ENCODE measurements at regions not wholly inside any gene's neighbourhood (a gene's known extent, or its start where the extent isn't known, plus 50 kb on each side); places are given as distances from the start of the nearest gene placed in this dataset.

GRCh38 chr5:27900761-27901160 is 862.4 kb upstream of the CDH9 start:
- DNase-seq (ENCODE audit: low spot score) = no peak
- in situ Hi-C loops (cut with MboI; ENCODE audit: low sequenced_read_pairs, unreplicated experiment) = no loop called here
- TF ChIP-seq, protein P1, sequence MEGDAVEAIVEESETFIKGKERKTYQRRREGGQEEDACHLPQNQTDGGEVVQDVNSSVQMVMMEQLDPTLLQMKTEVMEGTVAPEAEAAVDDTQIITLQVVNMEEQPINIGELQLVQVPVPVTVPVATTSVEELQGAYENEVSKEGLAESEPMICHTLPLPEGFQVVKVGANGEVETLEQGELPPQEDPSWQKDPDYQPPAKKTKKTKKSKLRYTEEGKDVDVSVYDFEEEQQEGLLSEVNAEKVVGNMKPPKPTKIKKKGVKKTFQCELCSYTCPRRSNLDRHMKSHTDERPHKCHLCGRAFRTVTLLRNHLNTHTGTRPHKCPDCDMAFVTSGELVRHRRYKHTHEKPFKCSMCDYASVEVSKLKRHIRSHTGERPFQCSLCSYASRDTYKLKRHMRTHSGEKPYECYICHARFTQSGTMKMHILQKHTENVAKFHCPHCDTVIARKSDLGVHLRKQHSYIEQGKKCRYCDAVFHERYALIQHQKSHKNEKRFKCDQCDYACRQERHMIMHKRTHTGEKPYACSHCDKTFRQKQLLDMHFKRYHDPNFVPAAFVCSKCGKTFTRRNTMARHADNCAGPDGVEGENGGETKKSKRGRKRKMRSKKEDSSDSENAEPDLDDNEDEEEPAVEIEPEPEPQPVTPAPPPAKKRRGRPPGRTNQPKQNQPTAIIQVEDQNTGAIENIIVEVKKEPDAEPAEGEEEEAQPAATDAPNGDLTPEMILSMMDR (IDR thresholded peaks at IDR 0.05; ENCODE audit: borderline replicate concordance, control extremely low read depth, extremely low read depth, insufficient read depth, missing control alignments) = no peak

- TF ChIP-seq, protein P1 (IDR thresholded peaks at IDR 0.05; ENCODE audit: borderline replicate concordance, control extremely low read depth, extremely low read depth, insufficient read depth, missing control alignments) = no peak
- in situ Hi-C loops (cut with MboI; ENCODE audit: low sequenced_read_pairs, unreplicated experiment) = no loop called here
- no peak for DNase-seq (ENCODE audit: low spot score)
These were observed 837.7 kb upstream of the CDH9 start for GRCh38 chr5:27876071-27876470.

DNA sequence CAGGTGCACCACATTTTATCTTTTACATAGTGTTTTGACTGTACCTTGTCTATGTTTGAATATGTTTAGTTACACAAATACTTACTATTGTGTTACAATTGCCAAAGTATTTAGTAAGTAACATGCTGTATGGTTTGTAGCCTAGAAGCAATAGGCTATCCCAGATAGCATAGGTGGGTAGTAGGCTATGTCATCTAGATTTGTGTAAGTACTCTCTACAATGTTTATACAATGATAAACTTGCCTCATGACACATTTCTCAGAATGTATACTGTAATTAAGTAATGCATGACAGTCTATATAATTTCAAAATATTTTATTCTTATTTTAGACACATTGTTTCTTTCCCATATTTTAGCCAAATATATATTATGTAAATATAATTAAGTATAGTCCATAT is 836.8 kb upstream of the CDH9 start:
- TF ChIP-seq, protein P1 (IDR thresholded peaks at IDR 0.05; ENCODE audit: borderline replicate concordance, control extremely low read depth, extremely low read depth, insufficient read depth, missing control alignments) = no peak
- in situ Hi-C loops (cut with MboI; ENCODE audit: low sequenced_read_pairs, unreplicated experiment) = no loop called here
- no peak for DNase-seq (ENCODE audit: low spot score)

DNA sequence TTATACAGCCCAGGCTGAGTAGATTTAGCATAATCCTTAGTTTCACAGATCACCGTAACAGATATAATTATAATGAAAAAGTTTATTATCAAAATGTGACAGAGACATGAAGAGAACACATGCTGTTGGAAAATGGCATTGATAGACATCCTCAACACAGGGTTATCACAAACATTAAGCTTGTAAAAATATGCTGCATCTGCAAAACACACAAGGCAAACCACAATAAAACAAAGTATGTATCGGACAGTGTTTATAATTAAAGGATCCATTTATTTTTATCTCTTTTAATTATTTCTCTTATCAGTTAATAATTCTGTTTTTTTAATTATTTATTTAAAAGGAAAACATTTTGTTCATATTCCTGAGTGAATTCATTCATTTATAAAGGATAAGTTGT is 829.9 kb upstream of the CDH9 start:
- TF ChIP-seq, protein P1 (IDR thresholded peaks at IDR 0.05; ENCODE audit: borderline replicate concordance, control extremely low read depth, extremely low read depth, insufficient read depth, missing control alignments) = no peak
- no peak for DNase-seq (ENCODE audit: low spot score)
- in situ Hi-C loops (cut with MboI; ENCODE audit: low sequenced_read_pairs, unreplicated experiment) = no loop called here

DNA sequence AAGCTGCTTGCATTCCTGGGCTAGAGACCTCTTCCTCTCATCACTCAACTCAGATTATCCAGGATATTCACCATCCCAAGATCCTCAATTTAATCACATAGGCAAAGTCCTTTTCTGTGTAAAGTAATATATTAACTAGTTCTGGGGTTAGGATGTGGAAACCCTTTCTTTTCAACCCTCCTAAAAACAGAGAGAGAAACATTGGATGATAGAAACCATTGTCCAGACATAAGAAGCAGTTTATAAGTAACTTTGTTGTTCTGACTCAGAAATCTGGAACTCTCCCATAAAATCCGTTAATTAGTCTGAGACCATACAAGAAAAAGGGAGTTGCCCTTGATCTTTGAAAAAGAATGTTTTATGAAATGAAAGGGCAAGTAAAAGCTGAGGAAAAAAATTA is 817.1 kb upstream of the CDH9 start:
- TF ChIP-seq, protein P1 (IDR thresholded peaks at IDR 0.05; ENCODE audit: borderline replicate concordance, control extremely low read depth, extremely low read depth, insufficient read depth, missing control alignments) = no peak
- DNase-seq (ENCODE audit: low spot score) = no peak
- in situ Hi-C loops (cut with MboI; ENCODE audit: low sequenced_read_pairs, unreplicated experiment) = no loop called here

DNA sequence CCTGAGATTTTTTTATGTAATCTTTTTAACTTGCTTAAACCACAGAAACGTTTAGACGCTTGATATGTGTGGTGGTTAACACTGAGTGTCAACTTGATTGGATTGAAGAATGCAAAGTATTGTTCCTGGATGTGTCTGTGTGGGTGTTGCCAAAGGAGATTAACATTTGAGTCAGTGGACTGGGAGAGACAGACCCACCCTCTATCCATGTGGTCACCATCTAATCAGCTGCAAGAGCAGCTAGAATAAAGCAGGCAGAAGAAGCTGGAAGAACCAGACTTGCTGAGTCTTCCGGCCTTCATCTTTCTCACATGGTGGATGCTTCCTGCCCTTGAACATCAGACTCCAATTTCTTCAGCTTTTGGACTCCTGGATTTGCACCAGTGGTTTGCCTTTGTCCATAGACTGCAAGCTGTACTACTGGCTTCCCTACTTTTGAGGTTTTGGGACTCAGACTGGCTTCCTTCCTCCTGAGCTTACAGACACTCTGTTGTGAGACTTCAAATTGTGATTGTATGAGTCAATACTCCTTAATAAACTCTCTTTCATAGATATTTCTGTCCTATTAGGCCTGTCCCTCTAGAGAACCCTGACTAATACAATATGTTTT is 816.0 kb upstream of the CDH9 start:
- TF ChIP-seq, protein P1 (IDR thresholded peaks at IDR 0.05; ENCODE audit: borderline replicate concordance, control extremely low read depth, extremely low read depth, insufficient read depth, missing control alignments) = no peak
- DNase-seq (ENCODE audit: low spot score) = no peak
- in situ Hi-C loops (cut with MboI; ENCODE audit: low sequenced_read_pairs, unreplicated experiment) = no loop called here

Data from GM13976 (cell line).